Left lung (tissue), 4 donors: ENCODE measurements at regions not wholly inside any gene's neighbourhood (a gene's known extent, or its start where the extent isn't known, plus 50 kb on each side); places are given as distances from the start of the nearest gene placed in this dataset.

ENCODE experiments used
- ATAC-seq: fragments of 200-7000 bp; cut with Tn5 transposase; one replicate; pipeline ENCODE4 v1.9.1; 2020; ENCODE audit warnings: moderate library complexity
- DNase-seq, 4 donors: peaks; one replicate each; pipeline ENCODE4 v3.0.0-alpha.2; 2013 to 2020
- H3K27ac ChIP-seq, 2 donors: fragments of 200-600 bp; sonication (generic) in 1 of 2; one replicate each; pipeline versions ENCODE4 v1.5.0 to v1.8.0; 2020 to 2021
- H3K27me3 ChIP-seq, 2 donors: fragments of 200-600 bp; sonication (generic) in 1 of 2; one replicate each; pipeline versions ENCODE4 v1.5.0 to v1.8.0; 2020 to 2021
- H3K36me3 ChIP-seq, 2 donors: fragments of 200-600 bp; sonication (generic) in 1 of 2; one replicate each; pipeline versions ENCODE4 v1.5.0 to v1.8.0; 2020 to 2021
- H3K4me1 ChIP-seq, 2 donors: fragments of 200-600 bp; one replicate each; pipeline ENCODE4 v1.8.0; 2021
- H3K4me3 ChIP-seq, 2 donors: fragments of 200-600 bp; sonication (generic) in 1 of 2; one replicate each; pipeline versions ENCODE4 v1.5.0 to v1.8.0; 2020 to 2021; ENCODE audit warnings: mild to moderate bottlenecking in 1 of 2
- H3K9me3 ChIP-seq, 2 donors: fragments of 200-600 bp; sonication (generic) in 1 of 2; one replicate each; pipeline versions ENCODE4 v1.5.0 to v1.8.0; 2020 to 2021
- intact Hi-C, 2 donors: fragments of 100-400 bp; cut with DNase I; formaldehyde crosslinking; loops; one replicate each; pipeline versions ENCODE4 v1.11.2 to v1.14.2; 2022
- TF ChIP-seq, protein P1 (sequence below), 2 donors: fragments of 200-600 bp; sonication (generic) in 1 of 2; IDR thresholded peaks; one replicate each; pipeline versions ENCODE4 v1.5.0 to v1.8.0; 2021; ENCODE audit warnings: antibody characterized with exemption in 2 of 2
- donor health status: DM: no; HTN: yes; CAD: no.
- donor health status: DM: no; HTN: no; CAD: no.

DNA sequence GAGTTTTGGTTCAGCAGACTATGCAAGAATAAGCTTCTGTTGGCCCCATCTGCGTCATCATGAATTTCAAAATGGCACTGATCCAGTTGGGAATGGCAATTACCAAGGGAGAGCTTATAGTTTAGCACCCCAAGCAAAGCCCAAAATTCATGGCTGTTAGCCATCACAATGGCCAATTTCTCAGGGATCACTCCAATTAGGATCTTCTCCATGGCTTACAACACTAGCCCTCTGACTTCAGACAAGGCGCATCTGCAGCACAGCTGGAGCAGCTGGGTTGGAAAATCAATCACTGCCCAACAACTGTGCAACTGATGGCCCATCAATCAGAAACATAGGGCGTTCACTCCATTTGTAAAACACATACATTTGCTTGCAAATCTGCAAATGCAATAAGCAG lies 273.6 kb downstream of the SRBD1 start:
- Histone ChIP-seq H3K9me3 (peaks cover 0 to 3% of the 10 kb centered on the region in 2 donors), H3K27ac (no peak overlapping the region), H3K27me3 (no peaks in the 10 kb centered on the region), H3K4me1 (no peaks in the 10 kb centered on the region), H3K4me3 (no peak overlapping the region), H3K36me3 (no peaks in the 10 kb centered on the region)
- DNase-seq (no peak), ATAC-seq (no peak)
- intact Hi-C loops = no loop called here
- TF ChIP-seq, protein P1, sequence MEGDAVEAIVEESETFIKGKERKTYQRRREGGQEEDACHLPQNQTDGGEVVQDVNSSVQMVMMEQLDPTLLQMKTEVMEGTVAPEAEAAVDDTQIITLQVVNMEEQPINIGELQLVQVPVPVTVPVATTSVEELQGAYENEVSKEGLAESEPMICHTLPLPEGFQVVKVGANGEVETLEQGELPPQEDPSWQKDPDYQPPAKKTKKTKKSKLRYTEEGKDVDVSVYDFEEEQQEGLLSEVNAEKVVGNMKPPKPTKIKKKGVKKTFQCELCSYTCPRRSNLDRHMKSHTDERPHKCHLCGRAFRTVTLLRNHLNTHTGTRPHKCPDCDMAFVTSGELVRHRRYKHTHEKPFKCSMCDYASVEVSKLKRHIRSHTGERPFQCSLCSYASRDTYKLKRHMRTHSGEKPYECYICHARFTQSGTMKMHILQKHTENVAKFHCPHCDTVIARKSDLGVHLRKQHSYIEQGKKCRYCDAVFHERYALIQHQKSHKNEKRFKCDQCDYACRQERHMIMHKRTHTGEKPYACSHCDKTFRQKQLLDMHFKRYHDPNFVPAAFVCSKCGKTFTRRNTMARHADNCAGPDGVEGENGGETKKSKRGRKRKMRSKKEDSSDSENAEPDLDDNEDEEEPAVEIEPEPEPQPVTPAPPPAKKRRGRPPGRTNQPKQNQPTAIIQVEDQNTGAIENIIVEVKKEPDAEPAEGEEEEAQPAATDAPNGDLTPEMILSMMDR (IDR thresholded peaks at IDR 0.05) = no peak

DNA sequence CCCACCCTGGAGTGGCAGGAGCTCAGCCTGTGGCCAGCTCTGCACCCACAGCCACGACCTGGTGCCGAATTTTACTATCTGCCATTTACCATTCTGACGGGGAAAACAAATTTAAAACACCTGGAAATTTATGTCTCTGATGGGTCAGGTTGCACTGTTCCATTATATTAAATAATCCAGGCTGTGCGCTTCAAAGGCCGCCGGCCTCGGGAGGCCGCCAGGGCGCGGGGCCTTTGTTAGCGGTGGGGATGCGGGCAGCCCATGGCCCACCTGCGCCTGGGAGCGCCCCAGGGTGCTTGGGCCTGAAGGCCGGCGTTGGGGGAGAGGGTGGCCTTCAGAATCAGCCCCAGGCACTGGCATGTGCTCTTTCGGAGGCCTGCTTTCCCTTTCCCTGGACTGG lies 276.9 kb downstream of the SRBD1 start:
- DNase-seq (no peak), ATAC-seq (no peak)
- TF ChIP-seq, protein P1 (IDR thresholded peaks at IDR 0.05) = no peak
- intact Hi-C loops = no loop called here
- Histone ChIP-seq H3K4me3 (no peak overlapping the region), H3K4me1 (peaks cover 0 to 6% of the 10 kb centered on the region in 2 donors), H3K27ac (no peak overlapping the region), H3K36me3 (no peaks in the 10 kb centered on the region), H3K27me3 (no peaks in the 10 kb centered on the region), H3K9me3 (no peaks in the 10 kb centered on the region)

DNA sequence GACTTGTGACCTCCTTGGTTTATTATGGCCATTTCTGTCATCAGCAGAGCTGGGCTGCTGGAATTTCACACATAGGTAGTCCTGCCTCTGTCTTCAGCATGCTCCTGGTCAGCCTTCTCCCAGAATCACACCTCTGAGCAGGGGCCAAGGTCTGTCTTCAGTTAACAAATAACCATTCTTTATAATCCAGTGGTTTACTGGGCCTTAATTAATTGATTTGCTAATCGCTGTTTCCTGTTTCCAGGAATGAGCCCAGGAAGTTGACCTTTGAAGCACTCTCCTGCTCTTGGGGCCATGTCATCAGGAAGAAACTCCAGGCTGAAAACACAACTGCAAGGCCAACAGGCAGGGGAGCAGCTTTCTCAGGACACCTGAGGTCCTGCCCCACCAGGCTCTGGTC lies 278.5 kb downstream of the SRBD1 start:
- intact Hi-C loops = no loop called here
- H3K4me1 ChIP-seq = peaks cover 0 to 6% of the 10 kb centered on the region in 2 donors
- no peak overlapping the region for H3K27ac ChIP-seq
- no peaks in the 10 kb centered on the region for H3K27me3 ChIP-seq
- H3K4me3 ChIP-seq = no peak overlapping the region
- H3K36me3 ChIP-seq = no peaks in the 10 kb centered on the region
- ATAC-seq (no peak), DNase-seq (no peak)
- TF ChIP-seq, protein P1 (IDR thresholded peaks at IDR 0.05) = no peak
- no peaks in the 10 kb centered on the region for H3K9me3 ChIP-seq

DNA sequence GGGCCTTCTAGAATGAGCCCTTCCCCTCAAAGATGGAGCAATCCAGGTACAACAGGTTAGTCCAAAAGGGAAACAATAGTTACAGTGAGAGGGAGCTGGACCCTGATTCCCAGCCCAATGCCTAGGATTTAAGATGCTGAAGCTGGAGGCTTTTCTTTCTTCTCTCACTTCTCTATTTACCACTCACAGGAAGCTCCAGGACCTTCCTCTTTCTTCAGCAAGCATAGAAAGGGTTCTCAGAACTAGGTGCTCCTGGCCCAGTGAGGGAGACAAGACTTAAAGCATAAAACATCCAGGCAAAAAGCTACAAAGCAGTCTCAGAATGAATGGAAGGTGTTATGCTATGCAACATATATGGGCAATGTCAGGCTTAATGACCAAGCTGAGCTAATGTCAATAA lies 279.0 kb downstream of the SRBD1 start:
- H3K9me3 ChIP-seq = no peaks in the 10 kb centered on the region
- H3K4me1 ChIP-seq = peaks cover 0 to 6% of the 10 kb centered on the region in 2 donors
- DNase-seq (no peak), ATAC-seq (no peak)
- H3K27me3 ChIP-seq = no peaks in the 10 kb centered on the region
- TF ChIP-seq, protein P1 (IDR thresholded peaks at IDR 0.05) = no peak
- intact Hi-C loops = no loop called here
- H3K36me3 ChIP-seq = no peaks in the 10 kb centered on the region
- H3K4me3 ChIP-seq = no peak overlapping the region
- H3K27ac ChIP-seq = no peak overlapping the region

DNA sequence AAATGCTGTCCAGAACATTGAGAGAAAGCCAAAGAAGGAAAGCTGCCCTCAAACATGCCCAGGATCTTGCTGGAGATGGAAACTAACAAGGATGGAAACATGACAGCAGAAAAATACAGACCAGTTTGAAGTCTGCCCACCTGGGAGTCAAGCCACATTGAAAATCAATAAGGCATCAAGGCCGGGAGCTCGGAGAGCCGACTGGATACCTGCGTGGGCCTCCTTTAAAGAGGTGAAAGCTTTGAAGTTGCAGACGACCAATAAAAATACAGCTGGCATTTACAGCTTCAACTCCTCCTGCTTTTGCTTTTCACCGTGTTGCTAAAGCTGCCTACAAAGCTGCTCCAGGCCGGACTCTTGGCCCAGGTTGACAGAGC lies 279.7 kb downstream of the SRBD1 start:
- ATAC-seq = no peak
- Histone ChIP-seq H3K36me3 (no peaks in the 10 kb centered on the region), H3K4me1 (peaks cover 0 to 6% of the 10 kb centered on the region in 2 donors), H3K27ac (no peak overlapping the region), H3K4me3 (no peak overlapping the region), H3K9me3 (no peaks in the 10 kb centered on the region), H3K27me3 (no peaks in the 10 kb centered on the region)
- intact Hi-C loops = no loop called here
- DNase-seq = no peak
- TF ChIP-seq, protein P1 (IDR thresholded peaks at IDR 0.05) = no peak
